ENCODE measurements at regions not wholly inside any gene's neighbourhood (a gene's known extent, or its start where the extent isn't known, plus 50 kb on each side); places are given as distances from the start of the nearest gene placed in this dataset.

GRCh38 chr12:4054630-4055029 is 181.4 kb upstream of the PARP11 start:
- intact Hi-C loops (cut with micrococcal nuclease), result no loop called here
- H2AFZ ChIP-seq (replicated peaks; ENCODE audit: low read length, poor library complexity), result no peak overlapping the region

More at GRCh38 chr12:4054630-4055029, 181.4 kb upstream of the PARP11 start:
- Histone ChIP-seq H3K27me3 (ENCODE audit: control insufficient read depth, insufficient read depth, low read length) (peaks cover 6% of the 10 kb centered on the region), H4K5ac (ENCODE audit: low read depth, low read length) (no peak overlapping the region), H2BK20ac (ENCODE audit: low read depth, low read length) (no peak overlapping the region), H3K9ac (ENCODE audit: low read depth, low read length) (no peak overlapping the region), H3K18ac (ENCODE audit: low read depth, low read length) (no peak overlapping the region), H3K4me3 (ENCODE audit: insufficient read depth, low read depth, low read length) (no peak overlapping the region), H2BK5ac (ENCODE audit: low read depth, low read length, poor library complexity, severe bottlenecking) (no peak overlapping the region), H4K91ac (ENCODE audit: insufficient read depth, low read depth, low read length) (no peak overlapping the region), H3K14ac (replicated peaks; ENCODE audit: low read depth, low read length) (no peak overlapping the region), H2BK120ac (ENCODE audit: low read depth, low read length) (no peak overlapping the region), H3K27ac (ENCODE audit: insufficient read depth, low read length) (no peak overlapping the region), H3K4me2 (ENCODE audit: low read depth, low read length) (no peak overlapping the region), H3K4ac (ENCODE audit: low read depth, low read length) (no peak overlapping the region), H3K56ac (ENCODE audit: extremely low read depth, insufficient read depth, low read length) (no peak overlapping the region), H4K8ac (ENCODE audit: low read depth in 2 of 2, low read length in 2 of 2) (no peak overlapping the region), H2AK9ac (replicated peaks; ENCODE audit: low read depth, low read length, poor library complexity) (no peak overlapping the region), H3K9me1 (ENCODE audit: insufficient read depth, low read length) (no peaks in the 10 kb centered on the region), H3K4me1 (ENCODE audit: control insufficient read depth, insufficient read depth, low read length) (no peaks in the 10 kb centered on the region), H4K20me1 (ENCODE audit: insufficient read depth, low read length) (no peaks in the 10 kb centered on the region), H3K9me3 (ENCODE audit: control insufficient read depth, insufficient read depth, low read length) (no peaks in the 10 kb centered on the region), H3K23ac (ENCODE audit: low read depth, low read length) (no peak overlapping the region), H3K36me3 (ENCODE audit: control insufficient read depth, insufficient read depth, low read length) (no peaks in the 10 kb centered on the region), H2BK15ac (ENCODE audit: low read depth, low read length) (no peak overlapping the region), H3K79me1 (ENCODE audit: low read depth in 1 of 2, low read length in 2 of 2) (no peaks in the 10 kb centered on the region), H2AK5ac (ENCODE audit: low read depth, low read length) (no peak overlapping the region)
- whole genome bisulfite sequencing, 2 experiments (ENCODE audit: extremely low coverage in 2 of 2, insufficient read length in 1 of 2), result 20% methylated on average over 1 of the region's 2 CpGs; no CpG with 5 or more reads in 1 of the 2 experiments
- dilution Hi-C loops (cut with HindIII; ENCODE audit: low sequenced_read_pairs, unreplicated experiment) (no loop called here), in situ Hi-C loops (cut with MboI; ENCODE audit: low sequenced_read_pairs) (no loop called here)
- ATAC-seq (ENCODE audit: low read depth) (no peak), DNase-seq (no peak)
- BruUV-seq (replicated peaks), result no TSS peak
- POLR2A ChIA-PET (ENCODE audit: unreplicated experiment), result no interaction called here
- CTCF ChIA-PET, result interaction anchor here (0.5 kb wide), 1 partner anchor 264 kb away, joined by 3 read pairs; no protein-coding TSS in a partner anchor
- TF ChIP-seq RAD21 (IDR thresholded peaks at IDR 0.05; ENCODE audit: low read length) (no peak), MXI1 (IDR thresholded peaks at IDR 0.05; ENCODE audit: borderline replicate concordance, low read depth, low read length) (no peak), FOS (IDR thresholded peaks at IDR 0.05; ENCODE audit: low read depth, low read length) (no peak), MAFK (IDR thresholded peaks at IDR 0.05; ENCODE audit: low read depth, low read length) (no peak), BHLHE40 (IDR thresholded peaks at IDR 0.05; ENCODE audit: low read depth, low read length) (no peak), ELK1 (IDR thresholded peaks at IDR 0.05; ENCODE audit: borderline replicate concordance, low read depth, low read length) (no peak), RFX5 (IDR thresholded peaks at IDR 0.05; ENCODE audit: low read depth, low read length) (no peak), CHD1 (IDR thresholded peaks at IDR 0.05; ENCODE audit: low read depth, low read length) (no peak), USF2 (IDR thresholded peaks at IDR 0.05; ENCODE audit: low read depth, low read length) (no peak), NFE2L2 (IDR thresholded peaks at IDR 0.05; ENCODE audit: low read depth, low read length) (no peak), POLR2A (IDR thresholded peaks at IDR 0.05; ENCODE audit: low read depth, low read length) (no peak), RCOR1 (IDR thresholded peaks at IDR 0.05; ENCODE audit: insufficient replicate concordance, low read length) (no peak), MAZ (IDR thresholded peaks at IDR 0.05; ENCODE audit: borderline replicate concordance, low read depth, low read length) (no peak), CEBPB (IDR thresholded peaks at IDR 0.05; ENCODE audit: low read depth, low read length) (no peak), CTCF (conservative IDR thresholded peaks at IDR 0.05; ENCODE audit: low read depth, low read length) (no peak)

Measured in IMR-90 (cell line).